ENCODE measurements at regions not wholly inside any gene's neighbourhood (a gene's known extent, or its start where the extent isn't known, plus 50 kb on each side); places are given as distances from the start of the nearest gene placed in this dataset.

GRCh38 chr5:62698756-62699155 lies 120.1 kb downstream of the LRRC70 start:
- WGBS (ENCODE audit: insufficient coverage): 71% methylated on average over 1 of the region's 1 CpG
- H3K27ac ChIP-seq (ENCODE audit: low read depth in 1 of 2, low read length in 2 of 2): no peak overlapping the region
- Mint-ChIP-seq H3K27ac (no peak overlapping the region), H3K4me1 (peaks cover 11% of the 10 kb centered on the region), H3K27me3 (ENCODE audit: low read depth in 3 of 3) (peaks cover 0 to 1% (median 0%) of the 10 kb centered on the region in 3 donors), H3K9me3 (peaks cover 0 to 6% (median 3%) of the 10 kb centered on the region in 7 donors), H3K36me3 (no peaks in the 10 kb centered on the region), H3K4me3 (no peak overlapping the region)
- H3K27me3 ChIP-seq (ENCODE audit: control insufficient read depth in 2 of 2, insufficient read depth in 2 of 2, low read length in 2 of 2): no peaks in the 10 kb centered on the region
- H3K9me3 ChIP-seq (replicated peaks in 1 of 2; ENCODE audit: control insufficient read depth in 1 of 2, insufficient read depth in 1 of 2, low read length in 2 of 2): no peaks in the 10 kb centered on the region
- peaks cover 10 to 12% of the 10 kb centered on the region in 2 donors for H3K4me1 ChIP-seq (ENCODE audit: control insufficient read depth in 1 of 2, insufficient read depth in 2 of 2, low read length in 2 of 2)
- no peak overlapping the region for H3K9ac ChIP-seq (ENCODE audit: insufficient read depth, low read length, poor library complexity, severe bottlenecking)
- intact Hi-C loops (cut with micrococcal nuclease): no loop called here
- no peaks in the 10 kb centered on the region for H3K79me2 ChIP-seq (ENCODE audit: insufficient read depth, low read length)
- H3K4me3 ChIP-seq (replicated peaks in 1 of 3; ENCODE audit: low read depth in 2 of 3, low read length in 3 of 3): no peak overlapping the region
- TF ChIP-seq CTCF (IDR thresholded peaks at IDR 0.05): no peak
- H4K20me1 ChIP-seq (ENCODE audit: insufficient read depth, low read length): no peaks in the 10 kb centered on the region
- no peak overlapping the region for H3K4me2 ChIP-seq (replicated peaks; ENCODE audit: extremely low read depth, low read length, poor library complexity, severe bottlenecking)
- H2AFZ ChIP-seq (ENCODE audit: insufficient read depth, low read depth, low read length, poor library complexity, severe bottlenecking): no peak overlapping the region
- no peak for DNase-seq
- H3K36me3 ChIP-seq (replicated peaks in 1 of 2; ENCODE audit: control insufficient read depth in 1 of 2, insufficient read depth in 2 of 2, low read length in 2 of 2): no peaks in the 10 kb centered on the region

- Mint-ChIP-seq H3K4me1 (peaks cover 11% of the 10 kb centered on the region), H3K4me3 (no peak overlapping the region), H3K9me3 (peaks cover 0 to 6% (median 3%) of the 10 kb centered on the region in 7 donors), H3K36me3 (no peaks in the 10 kb centered on the region), H3K27me3 (ENCODE audit: low read depth in 3 of 3) (no peaks in the 10 kb centered on the region), H3K27ac (no peak overlapping the region)
- Histone ChIP-seq H3K9ac (ENCODE audit: insufficient read depth, low read length, poor library complexity, severe bottlenecking) (no peak overlapping the region), H4K20me1 (ENCODE audit: insufficient read depth, low read length) (no peaks in the 10 kb centered on the region), H2AFZ (ENCODE audit: insufficient read depth, low read depth, low read length, poor library complexity, severe bottlenecking) (no peak overlapping the region), H3K36me3 (replicated peaks in 1 of 2; ENCODE audit: control insufficient read depth in 1 of 2, insufficient read depth in 2 of 2, low read length in 2 of 2) (no peaks in the 10 kb centered on the region), H3K4me1 (ENCODE audit: control insufficient read depth in 1 of 2, insufficient read depth in 2 of 2, low read length in 2 of 2) (peaks cover 8 to 10% of the 10 kb centered on the region in 2 donors), H3K27me3 (ENCODE audit: control insufficient read depth in 2 of 2, insufficient read depth in 2 of 2, low read length in 2 of 2) (no peaks in the 10 kb centered on the region), H3K4me2 (replicated peaks; ENCODE audit: extremely low read depth, low read length, poor library complexity, severe bottlenecking) (no peak overlapping the region), H3K9me3 (replicated peaks in 1 of 2; ENCODE audit: control insufficient read depth in 1 of 2, insufficient read depth in 1 of 2, low read length in 2 of 2) (no peaks in the 10 kb centered on the region), H3K79me2 (ENCODE audit: insufficient read depth, low read length) (no peaks in the 10 kb centered on the region), H3K27ac (ENCODE audit: low read depth in 1 of 2, low read length in 2 of 2) (no peak overlapping the region), H3K4me3 (replicated peaks in 1 of 3; ENCODE audit: low read depth in 2 of 3, low read length in 3 of 3) (no peak overlapping the region)
- no peak for DNase-seq
- 100% methylated on average over 2 of the region's 3 CpGs for WGBS (ENCODE audit: insufficient coverage)
- no peak for TF ChIP-seq CTCF (IDR thresholded peaks at IDR 0.05)
- intact Hi-C loops (cut with micrococcal nuclease): no loop called here
Observed at GRCh38 chr5:62695274-62695673, 116.7 kb downstream of the LRRC70 start.

All from CD14-positive monocyte (primary cell).